GM18511 (cell line): ENCODE measurements at regions not wholly inside any gene's neighbourhood (a gene's known extent, or its start where the extent isn't known, plus 50 kb on each side); places are given as distances from the start of the nearest gene placed in this dataset.

Experiments used
- ATAC-seq: cut with Tn5 transposase; IDR thresholded peaks from one replicate; pipeline ENCODE4 v1.9.1; 2021; ENCODE audit warnings: mild to moderate bottlenecking, moderate library complexity; ENCODE audit not compliant: unreplicated experiment

DNA sequence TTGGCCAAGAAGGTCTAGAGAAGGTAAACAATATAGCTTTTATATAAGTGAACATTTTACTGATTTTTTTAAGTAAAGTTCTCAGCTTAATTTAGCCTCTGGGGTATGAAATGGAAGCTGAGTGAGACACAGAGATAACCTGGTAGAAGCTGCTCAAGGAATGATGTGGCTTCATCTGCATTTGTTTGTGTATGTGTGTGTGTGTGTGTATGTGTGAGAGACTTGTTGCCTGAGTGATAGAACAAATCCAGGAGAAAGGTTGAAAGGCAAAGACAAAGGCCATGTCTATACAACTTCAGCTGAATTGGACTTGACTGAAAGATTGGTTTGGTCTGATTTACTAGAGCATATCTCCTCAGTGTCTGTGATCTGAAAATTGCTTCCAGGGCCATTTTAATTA, 63.6 kb downstream of the PCDH7 start:
- no peak for ATAC-seq

GRCh38 chr4:30789219-30789671, 69.1 kb downstream of the PCDH7 start:
- no peak for ATAC-seq

GRCh38 chr4:30790123-30790522, 70.0 kb downstream of the PCDH7 start:
- no peak for ATAC-seq

- ATAC-seq: no peak
Measured at GRCh38 chr4:30790998-30791397, 70.8 kb downstream of the PCDH7 start.

DNA sequence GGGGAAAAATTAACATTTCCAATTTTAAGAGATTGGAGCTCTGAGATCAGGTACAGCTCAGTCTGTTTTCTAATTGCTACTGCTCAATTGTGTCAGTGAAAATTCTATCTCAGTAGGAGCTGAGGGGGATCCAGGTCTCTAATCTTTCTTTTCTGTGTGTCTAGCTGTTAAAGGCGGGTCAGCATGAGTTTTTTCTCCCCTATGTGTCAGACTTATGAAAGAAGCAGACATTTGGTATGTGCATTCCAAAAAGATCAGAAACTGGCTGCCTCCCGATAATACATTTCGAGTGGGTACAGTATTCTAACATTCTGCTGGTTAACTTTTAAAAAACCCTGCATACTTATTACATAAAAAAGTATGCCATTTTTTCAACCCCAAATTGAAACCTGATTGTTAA, 72.4 kb downstream of the PCDH7 start:
- ATAC-seq: no peak

GRCh38 chr4:30801876-30802275, 81.7 kb downstream of the PCDH7 start:
- ATAC-seq: no peak

- no peak for ATAC-seq
Measured at GRCh38 chr4:30802622-30803323, 82.6 kb downstream of the PCDH7 start.

DNA sequence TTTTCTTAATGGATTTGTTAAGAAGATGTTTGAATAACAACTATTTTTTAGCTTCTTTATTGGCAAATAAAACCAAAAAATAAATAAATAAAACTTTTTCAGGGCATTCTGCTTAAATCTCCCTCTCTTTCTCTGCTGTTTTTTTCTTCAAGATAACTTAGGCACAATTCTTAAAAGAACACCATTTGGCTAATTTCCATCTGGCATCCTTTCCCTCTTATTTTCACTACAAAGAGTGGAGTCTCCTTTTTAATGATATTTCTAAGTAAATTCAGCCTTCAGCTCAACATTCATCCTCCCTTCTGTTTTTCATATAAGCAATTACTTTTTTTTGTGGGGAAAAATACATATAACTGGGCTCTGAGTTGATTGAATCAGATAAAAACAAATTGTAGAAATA, 88.1 kb downstream of the PCDH7 start:
- no peak for ATAC-seq

GRCh38 chr4:30811296-30811695, 91.1 kb downstream of the PCDH7 start:
- no peak for ATAC-seq

DNA sequence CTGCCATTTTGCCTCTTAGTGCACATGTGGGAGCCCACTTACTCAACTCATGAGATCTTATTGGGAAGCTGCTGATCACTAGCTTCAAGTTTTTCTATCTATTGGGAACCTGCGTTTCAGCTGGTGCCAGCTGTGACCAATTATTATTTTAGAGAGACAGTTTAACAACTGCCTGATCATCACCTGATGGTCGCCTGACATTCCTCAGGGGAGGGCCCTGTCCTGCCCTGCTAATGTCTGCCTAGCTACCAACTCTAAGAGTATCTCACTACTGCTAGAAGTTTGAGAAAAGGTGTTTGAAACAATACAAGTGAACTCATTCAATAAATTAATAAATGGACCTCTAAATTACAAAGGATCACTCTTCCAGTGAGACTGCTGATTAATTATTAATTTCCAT, 95.5 kb downstream of the PCDH7 start:
- ATAC-seq: no peak

DNA sequence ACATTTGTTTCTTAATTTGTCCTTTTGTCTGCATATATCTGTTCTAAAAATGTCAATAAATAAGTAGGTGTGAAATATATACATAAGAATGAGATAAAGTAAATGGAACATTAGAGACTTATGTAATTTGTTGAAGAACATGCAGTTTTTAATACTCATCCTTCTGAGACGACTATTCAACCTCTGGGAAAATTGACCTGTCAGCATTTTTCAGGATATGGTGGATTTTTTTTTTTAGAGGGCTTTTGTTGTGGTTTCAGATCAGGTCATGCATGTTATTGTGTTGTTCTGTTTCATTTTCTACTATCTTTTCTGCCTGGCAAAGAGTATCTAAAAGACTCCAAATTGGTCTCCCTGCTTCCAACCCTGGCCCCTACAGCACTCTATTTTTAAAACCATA, 97.3 kb downstream of the PCDH7 start:
- ATAC-seq: no peak

GRCh38 chr4:30818541-30818940, 98.4 kb downstream of the PCDH7 start:
- ATAC-seq: no peak

DNA sequence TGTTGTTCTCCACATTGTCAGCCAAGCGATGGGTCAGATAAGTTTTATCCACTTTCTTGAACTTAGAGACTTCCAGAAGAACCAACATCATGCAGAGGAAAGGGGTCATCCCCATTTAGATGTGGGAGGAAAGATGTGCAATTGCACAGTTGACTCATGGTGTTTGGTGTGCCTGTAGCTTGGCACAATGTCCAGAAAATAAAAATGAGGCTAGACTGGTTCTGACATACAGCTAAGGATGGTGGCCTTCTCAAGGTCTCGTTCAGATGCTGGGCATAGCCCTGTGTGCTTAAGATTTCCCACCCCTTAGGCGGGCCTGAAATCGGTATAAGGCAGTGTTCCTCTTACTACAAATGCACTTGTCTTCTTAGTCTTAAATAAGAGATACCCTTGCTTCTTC, 101.1 kb downstream of the PCDH7 start:
- ATAC-seq: no peak

GRCh38 chr4:30821859-30822612, 101.9 kb downstream of the PCDH7 start:
- no peak for ATAC-seq

GRCh38 chr4:30822911-30823551, 102.9 kb downstream of the PCDH7 start:
- ATAC-seq: no peak

DNA sequence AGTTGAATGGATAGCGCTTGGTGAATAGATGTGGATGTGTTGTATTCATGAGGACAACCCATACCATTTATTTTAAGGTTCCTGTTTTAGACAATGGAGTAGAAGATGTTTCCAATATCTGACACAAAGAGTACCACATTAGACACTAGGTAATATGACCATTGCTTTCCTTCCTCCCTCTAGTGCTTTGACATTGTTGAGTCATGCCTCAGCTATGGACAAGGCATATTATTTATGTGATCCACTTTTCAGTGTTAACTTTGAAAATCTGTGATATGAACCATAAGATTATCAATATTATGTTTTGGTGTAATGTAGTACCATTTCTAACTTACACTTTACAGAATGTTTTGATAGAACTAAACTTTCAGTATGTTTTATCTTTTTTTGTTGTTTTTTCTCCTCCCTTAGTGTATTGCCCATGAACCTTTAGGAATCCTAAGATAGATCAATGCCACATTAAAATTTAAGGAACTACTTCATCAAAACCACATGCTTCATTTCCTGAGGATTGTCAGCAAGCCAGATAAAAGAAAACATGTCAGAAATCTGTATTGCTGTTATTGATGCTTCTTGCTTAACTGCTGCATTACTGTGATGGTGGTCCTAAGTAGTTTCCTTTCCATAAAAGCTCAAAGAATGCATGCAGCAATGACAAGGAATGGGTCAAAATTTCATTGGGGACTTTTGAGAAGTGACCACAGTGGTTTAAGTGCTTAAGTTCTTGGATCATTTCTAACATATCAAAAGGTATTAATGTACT, 105.0 kb downstream of the PCDH7 start:
- no peak for ATAC-seq

GRCh38 chr4:30828264-30828926, 108.2 kb downstream of the PCDH7 start:
- no peak for ATAC-seq

- no peak for ATAC-seq
Measured at GRCh38 chr4:30832639-30833038, 112.5 kb downstream of the PCDH7 start.

DNA sequence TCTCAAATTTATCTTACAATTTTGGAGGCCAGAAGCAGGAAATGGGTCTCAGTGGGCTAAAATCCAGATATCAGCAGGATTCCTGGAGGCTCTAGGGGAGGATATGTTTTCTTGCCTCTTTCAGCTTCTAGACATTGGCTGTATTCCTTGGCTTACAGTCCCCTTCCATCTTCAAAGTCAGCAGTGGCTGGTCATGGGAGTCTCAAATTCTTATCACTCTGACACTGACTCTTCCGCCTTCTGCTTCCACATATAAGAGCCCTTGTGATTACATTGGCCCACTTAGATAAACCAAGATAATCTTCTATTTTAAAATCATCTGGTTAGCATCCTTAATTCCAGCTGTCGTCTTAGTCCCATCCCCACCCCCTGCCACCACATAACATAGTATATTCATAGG, 113.0 kb downstream of the PCDH7 start:
- ATAC-seq: no peak

DNA sequence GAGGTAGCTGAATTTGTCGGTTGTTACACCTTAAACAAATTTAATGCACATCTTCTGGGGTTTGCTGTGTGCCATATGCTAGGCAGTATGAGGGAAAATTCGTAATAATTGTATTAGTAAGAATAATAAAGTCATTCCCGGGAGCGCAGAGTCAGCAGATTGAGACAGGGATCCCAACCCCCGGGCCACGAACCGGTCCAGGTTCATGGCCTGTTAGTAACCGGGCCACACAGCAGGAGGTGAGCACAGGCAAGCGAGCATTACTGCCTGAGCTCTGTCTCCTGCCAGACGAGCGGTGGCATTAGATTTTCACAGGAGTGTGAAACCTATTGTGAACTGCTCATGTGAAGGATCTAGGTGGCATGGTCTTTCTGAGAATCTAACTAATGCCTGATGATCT, 114.9 kb downstream of the PCDH7 start:
- ATAC-seq: no peak

DNA sequence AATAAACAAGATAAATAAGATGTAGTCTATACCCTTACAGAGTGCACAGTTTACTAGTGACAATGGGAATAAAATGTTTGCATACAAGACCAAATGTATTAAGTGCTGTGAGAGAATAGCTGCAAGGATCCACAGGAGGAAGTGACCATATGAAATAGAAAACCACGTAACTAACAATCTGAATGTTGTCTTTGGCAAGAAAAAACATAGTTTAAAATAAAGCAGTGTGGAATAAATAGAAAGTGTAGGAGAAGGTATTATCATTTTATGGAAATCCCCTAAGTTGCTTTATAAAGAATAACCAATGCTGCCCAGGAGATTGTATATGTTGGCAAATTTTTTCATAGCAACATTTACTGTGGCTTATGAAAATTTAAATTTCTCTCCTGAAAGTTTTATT, 116.1 kb downstream of the PCDH7 start:
- ATAC-seq: no peak
